NCI-H187 (cell line): ENCODE measurements at regions not wholly inside any gene's neighbourhood (a gene's known extent, or its start where the extent isn't known, plus 50 kb on each side); places are given as distances from the start of the nearest gene placed in this dataset.
"Not testable (repeated sequence)": the region's sequence is repeated elsewhere in the genome, so short reads cannot be mapped to it uniquely, and the experiment has no call there.

Experiments used
- DNase-seq, 2 experiments: peaks; one replicate each; lab custom pipeline; 2025; lab: John Stamatoyannopoulos, UW

- no peak for DNase-seq
Observed at GRCh38 chr19:31529121-31529520, 179.9 kb upstream of the TSHZ3 start.

- DNase-seq, result no peak
Observed at GRCh38 chr19:31530781-31531180, 181.5 kb upstream of the TSHZ3 start.

- no peak for DNase-seq
Observed at GRCh38 chr19:31531326-31531725, 182.1 kb upstream of the TSHZ3 start.

GRCh38 chr19:31532034-31532433 lies 182.8 kb upstream of the TSHZ3 start:
- no peak for DNase-seq

- DNase-seq, result no peak
Observed at GRCh38 chr19:31533114-31533513, 183.9 kb upstream of the TSHZ3 start.

- no peak for DNase-seq
Observed at GRCh38 chr19:31534231-31534630, 185.0 kb upstream of the TSHZ3 start.

- no peak for DNase-seq
Observed at GRCh38 chr19:31534786-31535657, 185.8 kb upstream of the TSHZ3 start.

GRCh38 chr19:31535691-31536460 lies 186.6 kb upstream of the TSHZ3 start:
- DNase-seq, result no peak

- no peak for DNase-seq
Observed at GRCh38 chr19:31537136-31537535, 187.9 kb upstream of the TSHZ3 start.

GRCh38 chr19:31537902-31538301 lies 188.7 kb upstream of the TSHZ3 start:
- not testable (repeated sequence) for DNase-seq

- no peak for DNase-seq
Observed at GRCh38 chr19:31538879-31539278, 189.6 kb upstream of the TSHZ3 start.

- DNase-seq, result no peak
Observed at GRCh38 chr19:31539386-31539785, 190.2 kb upstream of the TSHZ3 start.

GRCh38 chr19:31541396-31541795 lies 192.2 kb upstream of the TSHZ3 start:
- no peak for DNase-seq

GRCh38 chr19:31543456-31543855 lies 194.2 kb upstream of the TSHZ3 start:
- DNase-seq, result no peak

- DNase-seq, result no peak
Observed at GRCh38 chr19:31545777-31546176, 196.5 kb upstream of the TSHZ3 start.

GRCh38 chr19:31546205-31546960 lies 197.1 kb upstream of the TSHZ3 start:
- DNase-seq, result no peak

- DNase-seq, result no peak
Observed at GRCh38 chr19:31548941-31549340, 199.7 kb upstream of the TSHZ3 start.

- DNase-seq, result no peak
Observed at GRCh38 chr19:31553112-31553845, 204.0 kb upstream of the TSHZ3 start.

GRCh38 chr19:31553846-31554215 lies 204.6 kb upstream of the TSHZ3 start:
- no peak for DNase-seq

- DNase-seq, result no peak
Observed at GRCh38 chr19:31554360-31554759, 205.1 kb upstream of the TSHZ3 start.

- no peak for DNase-seq
Observed at GRCh38 chr19:31555634-31556215, 206.5 kb upstream of the TSHZ3 start.
